ENCODE measurements at regions not wholly inside any gene's neighbourhood (a gene's known extent, or its start where the extent isn't known, plus 50 kb on each side); places are given as distances from the start of the nearest gene placed in this dataset.

GRCh38 chr3:182565916-182566796 lies 227.1 kb upstream of the ATP11B start:
- no peak for DNase-seq (ENCODE audit: extremely low spot score)
- no peak for TF ChIP-seq CTCF (IDR thresholded peaks at IDR 0.05; ENCODE audit: control extremely low read depth, extremely low read depth, low read depth, missing control alignments)
- POLR2A ChIA-PET: no interaction called here
- CTCF ChIA-PET: interaction anchor here (1.1 kb wide), 1 partner anchor 31 kb away, joined by 3 read pairs; no protein-coding TSS in a partner anchor

GRCh38 chr3:182567700-182568099 lies 225.6 kb upstream of the ATP11B start:
- ChIA-PET CTCF (no interaction called here), POLR2A (no interaction called here)
- no peak for TF ChIP-seq CTCF (IDR thresholded peaks at IDR 0.05; ENCODE audit: control extremely low read depth, extremely low read depth, low read depth, missing control alignments)
- DNase-seq (ENCODE audit: extremely low spot score): no peak

GRCh38 chr3:182568261-182568660 lies 225.0 kb upstream of the ATP11B start:
- DNase-seq (ENCODE audit: extremely low spot score): no peak
- TF ChIP-seq CTCF (IDR thresholded peaks at IDR 0.05; ENCODE audit: control extremely low read depth, extremely low read depth, low read depth, missing control alignments): no peak
- ChIA-PET CTCF (no interaction called here), POLR2A (no interaction called here)

GRCh38 chr3:182568876-182569275 lies 224.4 kb upstream of the ATP11B start:
- CTCF ChIA-PET: interaction anchor here (1.4 kb wide), 1 partner anchor 37 kb away, joined by 3 read pairs; no protein-coding TSS in a partner anchor
- DNase-seq (ENCODE audit: extremely low spot score): no peak
- POLR2A ChIA-PET: no interaction called here
- no peak for TF ChIP-seq CTCF (IDR thresholded peaks at IDR 0.05; ENCODE audit: control extremely low read depth, extremely low read depth, low read depth, missing control alignments)

- CTCF ChIA-PET: interaction anchor here (1.4 kb wide), 1 partner anchor 53 kb away, joined by 3 read pairs; no protein-coding TSS in a partner anchor
- DNase-seq (ENCODE audit: extremely low spot score): no peak
- TF ChIP-seq CTCF (IDR thresholded peaks at IDR 0.05; ENCODE audit: control extremely low read depth, extremely low read depth, low read depth, missing control alignments): no peak
- POLR2A ChIA-PET: no interaction called here
Measured at GRCh38 chr3:182570946-182571594, 222.2 kb upstream of the ATP11B start.

- ChIA-PET CTCF (interaction anchor here (1.2 kb wide), 1 partner anchor 18 kb away, joined by 3 read pairs; no protein-coding TSS in a partner anchor), POLR2A (no interaction called here)
- DNase-seq (ENCODE audit: extremely low spot score): no peak
- no peak for TF ChIP-seq CTCF (IDR thresholded peaks at IDR 0.05; ENCODE audit: control extremely low read depth, extremely low read depth, low read depth, missing control alignments)
Measured at GRCh38 chr3:182575941-182576340, 217.4 kb upstream of the ATP11B start.
